ENCODE measurements at regions not wholly inside any gene's neighbourhood (a gene's known extent, or its start where the extent isn't known, plus 50 kb on each side); places are given as distances from the start of the nearest gene placed in this dataset.

DNA sequence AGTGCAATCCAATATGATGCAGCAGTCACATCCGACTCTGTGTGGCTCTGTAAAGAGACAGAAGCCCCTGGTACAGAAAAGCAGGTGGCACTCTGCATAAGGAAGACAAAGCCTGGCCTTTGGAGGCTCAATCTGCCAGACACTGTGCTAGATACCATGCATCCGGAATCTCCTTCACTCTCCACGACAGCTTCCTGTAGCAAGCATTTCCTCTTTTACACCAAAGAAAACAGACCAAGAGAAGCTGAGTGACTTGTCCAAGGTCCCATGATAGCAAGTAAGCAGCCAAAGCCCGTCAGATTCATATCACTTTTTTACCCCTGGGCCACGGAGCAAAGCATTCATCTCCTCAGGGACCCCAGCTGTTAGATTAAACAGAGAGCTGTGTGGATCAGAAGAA, 64.2 kb upstream of the SMIM23 start:
- ChIA-PET POLR2A (no interaction called here), CTCF (no interaction called here)
- in situ Hi-C loops (cut with HindIII; ENCODE audit: low pct_unique_long_range_greater_than_20kb, low sequenced_read_pairs), result no loop called here

DNA sequence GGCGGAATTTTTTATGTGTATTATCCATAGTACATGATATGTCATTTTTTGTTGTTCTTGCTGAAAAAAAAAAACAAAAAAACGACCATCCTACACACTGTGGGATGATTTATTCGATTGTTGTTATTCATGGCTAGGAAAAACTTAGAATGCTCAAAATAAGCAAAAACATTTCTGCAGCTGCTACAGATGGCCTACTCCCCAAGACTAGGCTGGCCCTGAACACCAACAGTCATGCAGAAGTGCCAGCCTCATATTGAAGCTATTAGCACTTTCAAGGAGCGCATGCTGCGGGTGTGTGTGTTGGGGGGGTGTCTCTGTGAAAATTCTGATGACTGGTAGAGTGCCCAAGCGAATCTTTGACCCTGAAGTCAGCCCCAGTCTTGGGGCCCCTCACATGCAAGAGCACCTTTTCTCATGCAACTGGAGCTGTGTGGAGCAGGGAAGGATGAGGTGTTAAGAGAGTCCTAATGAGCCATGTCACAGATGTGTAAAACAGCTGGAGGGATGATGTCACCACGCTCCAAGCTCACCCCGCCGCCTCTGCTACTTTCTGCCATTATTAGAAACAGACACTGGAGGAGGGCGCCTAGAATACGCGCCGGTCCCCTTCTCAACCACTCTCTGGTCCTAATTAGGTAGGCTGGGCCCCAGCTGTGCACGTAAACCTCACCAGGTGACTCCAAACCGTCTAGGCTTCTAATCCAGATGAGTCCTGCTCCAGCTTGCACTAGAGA, 61.0 kb upstream of the SMIM23 start:
- no TSS peak for BruUV-seq (replicated peaks)
- ATAC-seq (no peak), DNase-seq (ENCODE audit: low read depth, low spot score) (no peak)
- H3K36me3 ChIP-seq (ENCODE audit: control insufficient read depth, insufficient read depth, low read length), result no peaks in the 10 kb centered on the region
- in situ Hi-C loops (cut with HindIII; ENCODE audit: low pct_unique_long_range_greater_than_20kb, low sequenced_read_pairs) (no loop called here), intact Hi-C loops (cut with micrococcal nuclease; ENCODE audit: unreplicated experiment) (no loop called here)
- no peaks in the 10 kb centered on the region for H3K4me1 ChIP-seq (ENCODE audit: control insufficient read depth, insufficient read depth, low read length)
- no peak for TF ChIP-seq SIN3A (IDR thresholded peaks at IDR 0.05; ENCODE audit: borderline replicate concordance, insufficient read depth, low read depth, low read length)
- TF ChIP-seq, protein P1, sequence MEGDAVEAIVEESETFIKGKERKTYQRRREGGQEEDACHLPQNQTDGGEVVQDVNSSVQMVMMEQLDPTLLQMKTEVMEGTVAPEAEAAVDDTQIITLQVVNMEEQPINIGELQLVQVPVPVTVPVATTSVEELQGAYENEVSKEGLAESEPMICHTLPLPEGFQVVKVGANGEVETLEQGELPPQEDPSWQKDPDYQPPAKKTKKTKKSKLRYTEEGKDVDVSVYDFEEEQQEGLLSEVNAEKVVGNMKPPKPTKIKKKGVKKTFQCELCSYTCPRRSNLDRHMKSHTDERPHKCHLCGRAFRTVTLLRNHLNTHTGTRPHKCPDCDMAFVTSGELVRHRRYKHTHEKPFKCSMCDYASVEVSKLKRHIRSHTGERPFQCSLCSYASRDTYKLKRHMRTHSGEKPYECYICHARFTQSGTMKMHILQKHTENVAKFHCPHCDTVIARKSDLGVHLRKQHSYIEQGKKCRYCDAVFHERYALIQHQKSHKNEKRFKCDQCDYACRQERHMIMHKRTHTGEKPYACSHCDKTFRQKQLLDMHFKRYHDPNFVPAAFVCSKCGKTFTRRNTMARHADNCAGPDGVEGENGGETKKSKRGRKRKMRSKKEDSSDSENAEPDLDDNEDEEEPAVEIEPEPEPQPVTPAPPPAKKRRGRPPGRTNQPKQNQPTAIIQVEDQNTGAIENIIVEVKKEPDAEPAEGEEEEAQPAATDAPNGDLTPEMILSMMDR (IDR thresholded peaks at IDR 0.05), result no peak
- no peak for TF ChIP-seq POLR2AphosphoS5 (IDR thresholded peaks at IDR 0.05; ENCODE audit: low read depth, low read length)
- TF ChIP-seq, protein P2, sequence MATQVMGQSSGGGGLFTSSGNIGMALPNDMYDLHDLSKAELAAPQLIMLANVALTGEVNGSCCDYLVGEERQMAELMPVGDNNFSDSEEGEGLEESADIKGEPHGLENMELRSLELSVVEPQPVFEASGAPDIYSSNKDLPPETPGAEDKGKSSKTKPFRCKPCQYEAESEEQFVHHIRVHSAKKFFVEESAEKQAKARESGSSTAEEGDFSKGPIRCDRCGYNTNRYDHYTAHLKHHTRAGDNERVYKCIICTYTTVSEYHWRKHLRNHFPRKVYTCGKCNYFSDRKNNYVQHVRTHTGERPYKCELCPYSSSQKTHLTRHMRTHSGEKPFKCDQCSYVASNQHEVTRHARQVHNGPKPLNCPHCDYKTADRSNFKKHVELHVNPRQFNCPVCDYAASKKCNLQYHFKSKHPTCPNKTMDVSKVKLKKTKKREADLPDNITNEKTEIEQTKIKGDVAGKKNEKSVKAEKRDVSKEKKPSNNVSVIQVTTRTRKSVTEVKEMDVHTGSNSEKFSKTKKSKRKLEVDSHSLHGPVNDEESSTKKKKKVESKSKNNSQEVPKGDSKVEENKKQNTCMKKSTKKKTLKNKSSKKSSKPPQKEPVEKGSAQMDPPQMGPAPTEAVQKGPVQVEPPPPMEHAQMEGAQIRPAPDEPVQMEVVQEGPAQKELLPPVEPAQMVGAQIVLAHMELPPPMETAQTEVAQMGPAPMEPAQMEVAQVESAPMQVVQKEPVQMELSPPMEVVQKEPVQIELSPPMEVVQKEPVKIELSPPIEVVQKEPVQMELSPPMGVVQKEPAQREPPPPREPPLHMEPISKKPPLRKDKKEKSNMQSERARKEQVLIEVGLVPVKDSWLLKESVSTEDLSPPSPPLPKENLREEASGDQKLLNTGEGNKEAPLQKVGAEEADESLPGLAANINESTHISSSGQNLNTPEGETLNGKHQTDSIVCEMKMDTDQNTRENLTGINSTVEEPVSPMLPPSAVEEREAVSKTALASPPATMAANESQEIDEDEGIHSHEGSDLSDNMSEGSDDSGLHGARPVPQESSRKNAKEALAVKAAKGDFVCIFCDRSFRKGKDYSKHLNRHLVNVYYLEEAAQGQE (IDR thresholded peaks at IDR 0.05; ENCODE audit: insufficient read depth in 1 of 2, low read depth in 2 of 2, low read length in 1 of 2), result no peak
- no peak for TF ChIP-seq TCF7L2 (IDR thresholded peaks at IDR 0.05; ENCODE audit: low read depth, low read length)
- H3K9me3 ChIP-seq (ENCODE audit: control insufficient read depth, insufficient read depth, low read depth, low read length), result no peaks in the 10 kb centered on the region
- no peak overlapping the region for H3K4me3 ChIP-seq (ENCODE audit: low read depth in 2 of 2, low read length in 2 of 2)
- H3K27me3 ChIP-seq (ENCODE audit: control insufficient read depth, insufficient read depth, low read length), result peaks cover 26% of the 10 kb centered on the region
- no peak overlapping the region for H3K27ac ChIP-seq (ENCODE audit: low read length)
- CTCF ChIA-PET, result no interaction called here
- POLR2A ChIA-PET, result no interaction called here

More for the DNA sequence above, 64.2 kb upstream of the SMIM23 start:
- Histone ChIP-seq H3K4me1 (ENCODE audit: control insufficient read depth, insufficient read depth, low read length) (no peaks in the 10 kb centered on the region), H3K4me3 (ENCODE audit: low read depth in 2 of 2, low read length in 2 of 2) (no peak overlapping the region), H3K9me3 (ENCODE audit: control insufficient read depth, insufficient read depth, low read depth, low read length) (no peaks in the 10 kb centered on the region), H3K36me3 (ENCODE audit: control insufficient read depth, insufficient read depth, low read length) (no peaks in the 10 kb centered on the region), H3K27me3 (ENCODE audit: control insufficient read depth, insufficient read depth, low read length) (peaks cover 33% of the 10 kb centered on the region), H3K27ac (ENCODE audit: low read length) (no peak overlapping the region)
- ATAC-seq, result no peak
- no peak for TF ChIP-seq TCF7L2 (IDR thresholded peaks at IDR 0.05; ENCODE audit: low read depth, low read length)
- TF ChIP-seq, protein P2 (IDR thresholded peaks at IDR 0.05; ENCODE audit: insufficient read depth in 1 of 2, low read depth in 2 of 2, low read length in 1 of 2), result no peak
- TF ChIP-seq POLR2AphosphoS5 (IDR thresholded peaks at IDR 0.05; ENCODE audit: low read depth, low read length), result no peak
- TF ChIP-seq, protein P1 (IDR thresholded peaks at IDR 0.05), result no peak
- no peak for TF ChIP-seq SIN3A (IDR thresholded peaks at IDR 0.05; ENCODE audit: borderline replicate concordance, insufficient read depth, low read depth, low read length)
- intact Hi-C loops (cut with micrococcal nuclease; ENCODE audit: unreplicated experiment), result no loop called here
- no TSS peak for BruUV-seq (replicated peaks)
- DNase-seq (ENCODE audit: low read depth, low spot score), result no peak

Measured in Panc1 (cell line).